ENCODE measurements at regions not wholly inside any gene's neighbourhood (a gene's known extent, or its start where the extent isn't known, plus 50 kb on each side); places are given as distances from the start of the nearest gene placed in this dataset.

- Mint-ChIP-seq H3K9me3 (ENCODE audit: unreplicated experiment) (no peaks in the 10 kb centered on the region), H3K36me3 (ENCODE audit: low read depth, unreplicated experiment) (no peaks in the 10 kb centered on the region), H3K4me3 (ENCODE audit: unreplicated experiment) (no peak overlapping the region), H3K4me1 (ENCODE audit: low read depth, unreplicated experiment) (peaks cover 9% of the 10 kb centered on the region), H3K27ac (ENCODE audit: unreplicated experiment) (no peak overlapping the region), H3K27me3 (ENCODE audit: low read depth, unreplicated experiment) (peaks cover 3% of the 10 kb centered on the region)
- Histone ChIP-seq H2AFZ (ENCODE audit: low read depth, low read length) (no peak overlapping the region), H3K27ac (ENCODE audit: low read depth, low read length) (peak overlapping the region; percentile 68), H3K4me1 (ENCODE audit: insufficient read depth, low read length) (peaks cover 18% of the 10 kb centered on the region), H4K20me1 (ENCODE audit: insufficient read depth, low read length) (no peaks in the 10 kb centered on the region), H3K9me3 (ENCODE audit: insufficient read depth, low read depth, low read length) (no peaks in the 10 kb centered on the region), H3K27me3 (ENCODE audit: insufficient read depth, low read length) (no peaks in the 10 kb centered on the region), H3K79me2 (ENCODE audit: insufficient read depth, low read length) (no peaks in the 10 kb centered on the region), H3K4me2 (ENCODE audit: low read length) (peak overlapping the region; percentile 53), H3K36me3 (ENCODE audit: insufficient read depth, low read length) (no peaks in the 10 kb centered on the region), H3K4me3 (ENCODE audit: insufficient read depth, low read depth, low read length) (no peak overlapping the region), H3K9ac (ENCODE audit: low read length) (no peak overlapping the region)
- no peak for FAIRE-seq
- peak; percentile 92 for DNase-seq (ENCODE audit: low read depth)
- TF ChIP-seq EZH2 (IDR thresholded peaks at IDR 0.05; ENCODE audit: insufficient read depth, low read length) = no peak
These were observed 94.2 kb upstream of the LHCGR start for GRCh38 chr2:48849770-48850169.

- H3K79me2 ChIP-seq (ENCODE audit: insufficient read depth, low read length) = no peaks in the 10 kb centered on the region
- no peak overlapping the region for H3K9ac ChIP-seq (ENCODE audit: low read length)
- H3K36me3 ChIP-seq (ENCODE audit: insufficient read depth, low read length) = no peaks in the 10 kb centered on the region
- H3K27ac ChIP-seq (ENCODE audit: low read depth, low read length) = no peak overlapping the region
- H4K20me1 ChIP-seq (ENCODE audit: insufficient read depth, low read length) = no peaks in the 10 kb centered on the region
- H3K9me3 Mint-ChIP-seq (ENCODE audit: unreplicated experiment) = no peaks in the 10 kb centered on the region
- peaks cover 11% of the 10 kb centered on the region for H3K4me1 ChIP-seq (ENCODE audit: insufficient read depth, low read length)
- FAIRE-seq (no peak), DNase-seq (ENCODE audit: low read depth) (no peak)
- H3K4me3 ChIP-seq (ENCODE audit: insufficient read depth, low read depth, low read length) = no peak overlapping the region
- no peak overlapping the region for H2AFZ ChIP-seq (ENCODE audit: low read depth, low read length)
- no peak overlapping the region for H3K4me2 ChIP-seq (ENCODE audit: low read length)
- H3K27me3 Mint-ChIP-seq (ENCODE audit: low read depth, unreplicated experiment) = no peaks in the 10 kb centered on the region
- TF ChIP-seq CTCF (IDR thresholded peaks at IDR 0.05; ENCODE audit: insufficient read depth, low read depth, low read length) (no peak), EZH2 (IDR thresholded peaks at IDR 0.05; ENCODE audit: insufficient read depth, low read length) (no peak)
- no peaks in the 10 kb centered on the region for H3K9me3 ChIP-seq (ENCODE audit: insufficient read depth, low read depth, low read length)
- no peaks in the 10 kb centered on the region for H3K36me3 Mint-ChIP-seq (ENCODE audit: low read depth, unreplicated experiment)
- no peak overlapping the region for H3K27ac Mint-ChIP-seq (ENCODE audit: unreplicated experiment)
- peaks cover 6% of the 10 kb centered on the region for H3K4me1 Mint-ChIP-seq (ENCODE audit: low read depth, unreplicated experiment)
- no peaks in the 10 kb centered on the region for H3K27me3 ChIP-seq (ENCODE audit: insufficient read depth, low read length)
- H3K4me3 Mint-ChIP-seq (ENCODE audit: unreplicated experiment) = no peak overlapping the region
These were observed 90.2 kb upstream of the LHCGR start for GRCh38 chr2:48845684-48846083.

GRCh38 chr2:48844417-48845155, 89.1 kb upstream of the LHCGR start:
- Mint-ChIP-seq H3K4me1 (ENCODE audit: low read depth, unreplicated experiment) (peaks cover 6% of the 10 kb centered on the region), H3K9me3 (ENCODE audit: unreplicated experiment) (peaks cover 2% of the 10 kb centered on the region), H3K4me3 (ENCODE audit: unreplicated experiment) (no peak overlapping the region), H3K27ac (ENCODE audit: unreplicated experiment) (no peak overlapping the region), H3K36me3 (ENCODE audit: low read depth, unreplicated experiment) (no peaks in the 10 kb centered on the region), H3K27me3 (ENCODE audit: low read depth, unreplicated experiment) (no peaks in the 10 kb centered on the region)
- H3K9ac ChIP-seq (ENCODE audit: low read length) = no peak overlapping the region
- no peaks in the 10 kb centered on the region for H4K20me1 ChIP-seq (ENCODE audit: insufficient read depth, low read length)
- H3K4me3 ChIP-seq (ENCODE audit: insufficient read depth, low read depth, low read length) = no peak overlapping the region
- no peaks in the 10 kb centered on the region for H3K36me3 ChIP-seq (ENCODE audit: insufficient read depth, low read length)
- TF ChIP-seq EZH2 (IDR thresholded peaks at IDR 0.05; ENCODE audit: insufficient read depth, low read length) (no peak), CTCF (IDR thresholded peaks at IDR 0.05; ENCODE audit: insufficient read depth, low read depth, low read length) (no peak)
- peak overlapping the region; percentile 32 for H3K4me2 ChIP-seq (ENCODE audit: low read length)
- H2AFZ ChIP-seq (ENCODE audit: low read depth, low read length) = no peak overlapping the region
- peak; percentile 91 for DNase-seq (ENCODE audit: low read depth)
- no peaks in the 10 kb centered on the region for H3K9me3 ChIP-seq (ENCODE audit: insufficient read depth, low read depth, low read length)
- FAIRE-seq = no peak
- H3K27ac ChIP-seq (ENCODE audit: low read depth, low read length) = peak overlapping the region; percentile 44
- no peaks in the 10 kb centered on the region for H3K27me3 ChIP-seq (ENCODE audit: insufficient read depth, low read length)
- H3K79me2 ChIP-seq (ENCODE audit: insufficient read depth, low read length) = no peaks in the 10 kb centered on the region
- H3K4me1 ChIP-seq (ENCODE audit: insufficient read depth, low read length) = peaks cover 8% of the 10 kb centered on the region
